GM23248 (cell line): ENCODE measurements at regions not wholly inside any gene's neighbourhood (a gene's known extent, or its start where the extent isn't known, plus 50 kb on each side); places are given as distances from the start of the nearest gene placed in this dataset.

Source experiments
- DNase-seq: peaks from one replicate; pipeline ENCODE4 v3.0.0-alpha.2; 2015
- H2AFZ ChIP-seq: fragments of 200-600 bp; sonication (generic); 2 replicates; pipeline ENCODE4 v1.6.1; 2016; ENCODE audit warnings: antibody characterized with exemption
- H3F3A ChIP-seq: fragments of 200-600 bp; sonication (generic); 2 replicates; pipeline ENCODE4 v1.6.1; 2016; ENCODE audit warnings: mild to moderate bottlenecking, antibody characterized with exemption, mixed run types; ENCODE audit not compliant: insufficient read depth
- H3K27ac ChIP-seq: fragments of 200-600 bp; sonication (generic); 2 replicates; pipeline ENCODE4 v1.5.1; 2016; ENCODE audit warnings: mild to moderate bottlenecking
- H3K27me3 ChIP-seq: fragments of 200-600 bp; sonication (generic); replicated peaks from 2 replicates; pipeline ENCODE4 v1.6.1; 2016; ENCODE audit warnings: mild to moderate bottlenecking; ENCODE audit not compliant: insufficient read depth
- H3K36me3 ChIP-seq: fragments of 200-600 bp; sonication (generic); 2 replicates; pipeline ENCODE4 v1.6.1; 2016; ENCODE audit warnings: low read depth, mild to moderate bottlenecking
- H3K4me1 ChIP-seq: fragments of 200-600 bp; sonication (generic); 2 replicates; pipeline ENCODE4 v1.6.1; 2016; ENCODE audit warnings: mild to moderate bottlenecking; ENCODE audit not compliant: insufficient read depth
- H3K4me2 ChIP-seq: fragments of 200-600 bp; sonication (generic); one replicate; pipeline ENCODE4 v1.6.1; 2016; ENCODE audit warnings: mild to moderate bottlenecking; ENCODE audit not compliant: unreplicated experiment
- H3K4me3 ChIP-seq: fragments of 200-600 bp; sonication (generic); 2 replicates; pipeline ENCODE4 v1.5.1; 2016; ENCODE audit warnings: mild to moderate bottlenecking
- H3K79me2 ChIP-seq: fragments of 200-600 bp; sonication (generic); 2 replicates; pipeline ENCODE4 v1.6.1; 2016; ENCODE audit warnings: mild to moderate bottlenecking; ENCODE audit not compliant: insufficient read depth
- H3K9ac ChIP-seq: fragments of 200-600 bp; sonication (generic); 2 replicates; pipeline ENCODE4 v1.6.1; 2016; ENCODE audit warnings: mild to moderate bottlenecking
- H3K9me2 ChIP-seq: fragments of 200-600 bp; sonication (generic); 2 replicates; pipeline ENCODE4 v1.6.1; 2016; ENCODE audit warnings: mixed run types, mild to moderate bottlenecking, moderate library complexity; ENCODE audit not compliant: insufficient read depth
- H3K9me3 ChIP-seq: fragments of 200-600 bp; sonication (generic); one replicate; pipeline ENCODE4 v1.6.1; 2017; ENCODE audit warnings: low read depth
- H4K20me1 ChIP-seq: fragments of 200-600 bp; sonication (generic); 2 replicates; pipeline ENCODE4 v1.6.0; 2016; ENCODE audit not compliant: insufficient read depth
- EZH2 ChIP-seq: fragments of 200-600 bp; sonication (generic); IDR thresholded peaks from 2 replicates; pipeline ENCODE4 v1.6.1; 2018; ENCODE audit warnings: antibody characterized with exemption, mild to moderate bottlenecking; ENCODE audit not compliant: insufficient read depth, poor library complexity, severe bottlenecking
- EZH2phosphoT487 ChIP-seq: fragments of 200-600 bp; sonication (generic); IDR thresholded peaks from 2 replicates; pipeline ENCODE4 v1.6.1; 2018; ENCODE audit warnings: antibody characterized with exemption, moderate library complexity, mild to moderate bottlenecking, low read depth; ENCODE audit not compliant: insufficient read depth
- WGBS, 2 experiments: methylation state at CpG; one replicate each; pipeline ENCODE4 v1.1.6; 2015 to 2017; ENCODE audit warnings: low lambda C conversion rate in 2 of 2, low coverage in 1 of 2; ENCODE audit errors: missing lambda C conversion rate in 2 of 2; 5-methylcytosine and 5-hydroxymethylcytosine counted together
- in situ Hi-C: fragments of 300-500 bp; cut with MboI; formaldehyde crosslinking; loops from 2 replicates; pipeline ENCODE4 v1.15.0; 2020

DNA sequence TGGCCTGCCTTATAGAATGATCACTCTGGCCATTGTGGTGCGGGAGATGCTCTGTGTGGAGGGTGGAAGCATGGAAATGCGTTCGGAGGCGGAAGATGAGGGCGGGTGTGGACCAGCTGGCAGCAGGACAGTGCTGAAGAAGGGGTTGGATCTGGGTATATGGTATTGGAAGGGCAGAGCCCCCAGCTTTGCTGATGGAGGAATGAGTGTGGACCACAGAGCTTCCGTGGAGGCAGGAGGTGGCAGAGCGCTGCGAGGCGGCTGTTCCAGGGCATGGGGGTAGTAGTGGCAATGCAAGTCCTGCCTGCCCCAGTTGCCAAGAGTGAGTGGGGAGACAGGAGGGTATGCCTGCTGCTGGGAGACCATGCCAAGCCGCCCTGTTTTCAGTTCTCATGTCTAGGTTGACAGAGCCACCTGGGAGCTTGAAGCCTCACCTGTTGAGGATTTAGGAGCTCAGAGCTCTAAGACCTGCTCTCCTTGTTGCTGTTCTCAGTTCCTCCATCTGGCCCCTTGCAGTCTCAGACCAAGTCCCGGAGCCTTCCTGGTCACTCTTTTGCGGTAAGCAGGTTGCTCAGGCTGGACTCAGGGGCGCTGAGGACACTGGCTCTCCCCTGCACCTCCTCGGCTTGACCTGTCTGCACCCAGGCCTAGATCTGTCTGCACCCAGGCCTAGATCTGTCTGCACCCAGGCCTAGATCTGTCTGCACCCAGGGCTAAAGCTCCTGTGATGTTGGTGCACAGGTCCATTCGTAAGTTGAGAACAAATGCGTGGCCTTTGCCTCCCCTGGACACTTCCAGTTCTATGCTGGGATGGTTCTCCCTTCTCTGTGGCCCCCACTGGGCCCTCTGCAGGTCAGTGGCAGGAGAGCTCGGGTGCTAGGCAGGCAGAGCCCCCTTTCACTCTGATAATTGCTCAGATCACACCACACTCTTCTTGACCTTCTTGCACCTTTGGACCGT, 290.5 kb upstream of the HS6ST1 start:
- Histone ChIP-seq H2AFZ (no peak overlapping the region), H3K27me3 (no peaks in the 10 kb centered on the region), H3K9ac (no peak overlapping the region), H3K79me2 (no peaks in the 10 kb centered on the region), H3K36me3 (no peaks in the 10 kb centered on the region), H3K4me3 (no peak overlapping the region), H4K20me1 (no peaks in the 10 kb centered on the region), H3K27ac (no peak overlapping the region), H3K4me1 (no peaks in the 10 kb centered on the region), H3K9me3 (no peaks in the 10 kb centered on the region), H3K4me2 (no peak overlapping the region), H3K9me2 (no peaks in the 10 kb centered on the region), H3F3A (no peaks in the 10 kb centered on the region)
- in situ Hi-C loops, result no loop called here
- TF ChIP-seq EZH2 (no peak), EZH2phosphoT487 (no peak)
- 91 to 93% methylated on average over 18 of the region's 18 CpGs for WGBS, 2 experiments
- no peak for DNase-seq

- Histone ChIP-seq H3K4me1 (no peaks in the 10 kb centered on the region), H4K20me1 (no peaks in the 10 kb centered on the region), H3K9me2 (no peaks in the 10 kb centered on the region), H3K4me3 (no peak overlapping the region), H2AFZ (no peak overlapping the region), H3K79me2 (no peaks in the 10 kb centered on the region), H3K4me2 (no peak overlapping the region), H3K27ac (no peak overlapping the region), H3K9ac (no peak overlapping the region), H3K27me3 (no peaks in the 10 kb centered on the region), H3K9me3 (no peaks in the 10 kb centered on the region), H3K36me3 (no peaks in the 10 kb centered on the region), H3F3A (no peaks in the 10 kb centered on the region)
- TF ChIP-seq EZH2 (no peak), EZH2phosphoT487 (no peak)
- no peak for DNase-seq
- in situ Hi-C loops, result no loop called here
- WGBS, 2 experiments, result 84 to 85% methylated on average over 9 of the region's 9 CpGs
Measured at GRCh38 chr2:128610496-128610895, 291.8 kb upstream of the HS6ST1 start.

DNA sequence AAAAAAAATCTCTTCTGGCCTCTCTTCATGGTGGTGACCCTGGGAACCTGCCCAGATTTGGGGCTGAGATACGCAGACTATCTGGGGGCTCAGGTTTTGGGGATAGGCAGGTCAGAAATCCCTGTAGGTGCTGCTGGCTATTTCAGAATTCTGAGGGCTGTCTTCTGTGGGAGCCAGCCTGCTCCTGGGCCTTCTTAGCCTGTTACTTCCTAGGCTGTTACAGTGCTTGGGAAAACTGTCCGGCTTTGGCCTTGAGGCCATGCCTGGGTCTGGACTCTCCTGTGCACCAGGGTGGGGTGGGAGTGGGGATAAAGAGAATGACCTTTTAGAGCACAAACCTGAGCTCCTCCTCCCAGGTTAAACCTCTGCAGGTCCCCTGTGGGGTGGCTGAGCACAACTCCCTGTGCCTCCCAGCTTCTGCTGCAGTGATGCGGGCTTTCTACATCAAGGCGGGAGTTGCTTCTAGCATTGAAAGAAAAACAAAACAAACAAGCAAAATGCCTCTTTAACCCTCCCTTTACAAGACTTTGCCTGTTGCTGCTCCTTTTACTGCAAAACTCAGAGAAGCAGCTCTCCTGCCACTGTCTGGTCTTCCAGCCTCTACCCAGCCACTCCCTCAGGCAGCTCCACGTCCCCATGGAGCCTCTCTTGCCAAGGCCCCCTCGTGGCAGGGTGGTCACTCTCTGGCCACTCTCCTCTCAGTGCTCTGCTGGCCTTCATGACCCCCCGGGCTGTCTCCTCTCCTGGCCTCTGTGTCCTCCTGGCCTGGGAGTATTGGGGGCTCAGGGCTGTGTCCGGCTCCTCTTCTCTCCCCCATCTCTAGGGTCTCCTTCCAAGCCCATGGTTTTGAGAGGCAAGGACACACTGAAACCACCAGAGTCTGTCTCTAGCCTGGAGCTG, 293.0 kb upstream of the HS6ST1 start:
- Histone ChIP-seq H4K20me1 (no peaks in the 10 kb centered on the region), H3K36me3 (no peaks in the 10 kb centered on the region), H3K9me2 (no peaks in the 10 kb centered on the region), H3K9me3 (no peaks in the 10 kb centered on the region), H2AFZ (no peak overlapping the region), H3K27me3 (no peaks in the 10 kb centered on the region), H3K9ac (no peak overlapping the region), H3F3A (no peaks in the 10 kb centered on the region), H3K4me2 (no peak overlapping the region), H3K4me1 (no peaks in the 10 kb centered on the region), H3K79me2 (no peaks in the 10 kb centered on the region), H3K4me3 (no peak overlapping the region), H3K27ac (no peak overlapping the region)
- 83 to 84% methylated on average over 8 of the region's 8 CpGs for WGBS, 2 experiments
- TF ChIP-seq EZH2phosphoT487 (no peak), EZH2 (no peak)
- in situ Hi-C loops, result no loop called here
- DNase-seq, result no peak

- Histone ChIP-seq H2AFZ (no peak overlapping the region), H3K36me3 (no peaks in the 10 kb centered on the region), H3F3A (no peaks in the 10 kb centered on the region), H3K27me3 (no peaks in the 10 kb centered on the region), H4K20me1 (no peaks in the 10 kb centered on the region), H3K9me2 (no peaks in the 10 kb centered on the region), H3K4me2 (no peak overlapping the region), H3K9me3 (no peaks in the 10 kb centered on the region), H3K4me1 (no peaks in the 10 kb centered on the region), H3K4me3 (no peak overlapping the region), H3K79me2 (no peaks in the 10 kb centered on the region), H3K27ac (no peak overlapping the region), H3K9ac (no peak overlapping the region)
- TF ChIP-seq EZH2 (no peak), EZH2phosphoT487 (no peak)
- 76 to 79% methylated on average over 3 of the region's 3 CpGs for WGBS, 2 experiments
- in situ Hi-C loops, result no loop called here
- no peak for DNase-seq
Measured at GRCh38 chr2:128612628-128613027, 294.0 kb upstream of the HS6ST1 start.
